K562 (cell line): ENCODE measurements at regions not wholly inside any gene's neighbourhood (a gene's known extent, or its start where the extent isn't known, plus 50 kb on each side); places are given as distances from the start of the nearest gene placed in this dataset.

Source experiments
- SNRNP70 ChIP-seq: fragments of 200-400 bp; formaldehyde crosslinking; optimal IDR thresholded peaks from 2 replicates; pipeline ENCODE3; 2017; ENCODE audit warnings: low read depth, low read length
- TF ChIP-seq, protein P1 (sequence below): fragments of 250-450 bp; sonication (Bioruptor Pico); IDR thresholded peaks from 2 replicates; pipeline ENCODE4 v1.8.0; 2021; ENCODE audit warnings: mild to moderate bottlenecking, moderate library complexity
- TF ChIP-seq, protein P2 (sequence below): fragments of 250-450 bp; sonication (Bioruptor Pico); IDR thresholded peaks from 2 replicates; pipeline ENCODE4 v1.4.0; 2020; ENCODE audit warnings: mild to moderate bottlenecking

DNA sequence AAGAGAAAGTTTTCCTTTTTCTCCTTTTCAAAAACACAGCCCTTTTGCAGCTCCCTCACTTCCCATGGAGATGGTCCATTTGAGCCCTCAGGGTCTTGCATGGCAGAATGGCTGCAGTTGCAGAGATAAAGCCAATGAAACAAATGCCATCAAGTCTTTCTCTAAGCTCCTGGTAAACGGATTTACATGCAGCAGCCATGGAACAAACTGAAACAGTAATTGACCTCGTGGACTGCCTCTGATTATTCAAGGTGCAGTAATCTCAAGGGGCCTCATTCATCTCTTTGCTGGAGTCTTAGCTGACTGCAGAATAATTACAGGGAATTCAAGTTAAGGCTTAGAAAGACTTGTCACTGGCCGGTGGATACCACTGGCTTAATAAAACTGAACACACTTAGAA, 125.1 kb downstream of the SQOR start:
- TF ChIP-seq, protein P1, sequence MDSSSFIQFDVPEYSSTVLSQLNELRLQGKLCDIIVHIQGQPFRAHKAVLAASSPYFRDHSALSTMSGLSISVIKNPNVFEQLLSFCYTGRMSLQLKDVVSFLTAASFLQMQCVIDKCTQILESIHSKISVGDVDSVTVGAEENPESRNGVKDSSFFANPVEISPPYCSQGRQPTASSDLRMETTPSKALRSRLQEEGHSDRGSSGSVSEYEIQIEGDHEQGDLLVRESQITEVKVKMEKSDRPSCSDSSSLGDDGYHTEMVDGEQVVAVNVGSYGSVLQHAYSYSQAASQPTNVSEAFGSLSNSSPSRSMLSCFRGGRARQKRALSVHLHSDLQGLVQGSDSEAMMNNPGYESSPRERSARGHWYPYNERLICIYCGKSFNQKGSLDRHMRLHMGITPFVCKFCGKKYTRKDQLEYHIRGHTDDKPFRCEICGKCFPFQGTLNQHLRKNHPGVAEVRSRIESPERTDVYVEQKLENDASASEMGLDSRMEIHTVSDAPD (CRISPR knock-in tag), result no peak
- no peak for TF ChIP-seq SNRNP70
- TF ChIP-seq, protein P2, sequence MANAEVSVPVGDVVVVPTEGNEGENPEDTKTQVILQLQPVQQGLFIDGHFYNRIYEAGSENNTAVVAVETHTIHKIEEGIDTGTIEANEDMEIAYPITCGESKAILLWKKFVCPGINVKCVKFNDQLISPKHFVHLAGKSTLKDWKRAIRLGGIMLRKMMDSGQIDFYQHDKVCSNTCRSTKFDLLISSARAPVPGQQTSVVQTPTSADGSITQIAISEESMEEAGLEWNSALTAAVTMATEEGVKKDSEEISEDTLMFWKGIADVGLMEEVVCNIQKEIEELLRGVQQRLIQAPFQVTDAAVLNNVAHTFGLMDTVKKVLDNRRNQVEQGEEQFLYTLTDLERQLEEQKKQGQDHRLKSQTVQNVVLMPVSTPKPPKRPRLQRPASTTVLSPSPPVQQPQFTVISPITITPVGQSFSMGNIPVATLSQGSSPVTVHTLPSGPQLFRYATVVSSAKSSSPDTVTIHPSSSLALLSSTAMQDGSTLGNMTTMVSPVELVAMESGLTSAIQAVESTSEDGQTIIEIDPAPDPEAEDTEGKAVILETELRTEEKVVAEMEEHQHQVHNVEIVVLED (CRISPR knock-in tag), result no peak
